NCI-H526 treated with DMSO at 0.1 percent for 48 hours (cell line): ENCODE measurements at regions not wholly inside any gene's neighbourhood (a gene's known extent, or its start where the extent isn't known, plus 50 kb on each side); places are given as distances from the start of the nearest gene placed in this dataset.
"Not testable (repeated sequence)": the region's sequence is repeated elsewhere in the genome, so short reads cannot be mapped to it uniquely, and the experiment has no call there.

ENCODE experiments used
- DNase-seq: peaks from one replicate; lab custom pipeline; 2025; lab: John Stamatoyannopoulos, UW

- no peak for DNase-seq
Observed at GRCh38 chr18:30623401-30624065, 419.0 kb downstream of the DSC3 start.

GRCh38 chr18:30622635-30623034 is 419.9 kb downstream of the DSC3 start:
- no peak for DNase-seq

GRCh38 chr18:30622104-30622503 is 420.4 kb downstream of the DSC3 start:
- no peak for DNase-seq

- DNase-seq: no peak
Observed at GRCh38 chr18:30618567-30618966, 424.0 kb downstream of the DSC3 start.

GRCh38 chr18:30616414-30616813 is 426.1 kb downstream of the DSC3 start:
- DNase-seq: no peak

GRCh38 chr18:30613467-30613801 is 429.1 kb downstream of the DSC3 start:
- no peak for DNase-seq

GRCh38 chr18:30601541-30601940 is 441.0 kb downstream of the DSC3 start:
- no peak for DNase-seq

- DNase-seq: no peak
Observed at GRCh38 chr18:30597202-30597601, 445.3 kb downstream of the DSC3 start.

- no peak for DNase-seq
Observed at GRCh38 chr18:30596635-30597034, 445.9 kb downstream of the DSC3 start.

- DNase-seq: no peak
Observed at GRCh38 chr18:30595942-30596341, 446.6 kb downstream of the DSC3 start.

- not testable (repeated sequence) for DNase-seq
Observed at GRCh38 chr18:30594911-30595310, 447.6 kb downstream of the DSC3 start.

GRCh38 chr18:30591462-30591861 is 451.1 kb downstream of the DSC3 start:
- DNase-seq: no peak

- DNase-seq: no peak
Observed at GRCh38 chr18:30588673-30589164, 453.8 kb downstream of the DSC3 start.

GRCh38 chr18:30583768-30584167 is 458.8 kb downstream of the DSC3 start:
- DNase-seq: no peak

- no peak for DNase-seq
Observed at GRCh38 chr18:30582078-30582477, 460.5 kb downstream of the DSC3 start.

GRCh38 chr18:30578707-30579106 is 463.8 kb downstream of the DSC3 start:
- DNase-seq: no peak

GRCh38 chr18:30572214-30572613 is 470.3 kb downstream of the DSC3 start:
- no peak for DNase-seq

GRCh38 chr18:30568333-30568732 is 474.2 kb downstream of the DSC3 start:
- DNase-seq: no peak

GRCh38 chr18:30566877-30567276 is 475.7 kb downstream of the DSC3 start:
- DNase-seq: no peak

GRCh38 chr18:30562231-30562630 is 480.3 kb downstream of the DSC3 start:
- DNase-seq: no peak

GRCh38 chr18:30556112-30556511 is 486.4 kb downstream of the DSC3 start:
- DNase-seq: no peak

- DNase-seq: no peak
Observed at GRCh38 chr18:30545393-30545792, 497.1 kb downstream of the DSC3 start.

- DNase-seq: no peak
Observed at GRCh38 chr18:30544141-30544540, 498.4 kb downstream of the DSC3 start.

GRCh38 chr18:30533716-30534115 is 508.8 kb downstream of the DSC3 start:
- no peak for DNase-seq
